Type B pancreatic cell (in vitro differentiated cells): ENCODE measurements at regions not wholly inside any gene's neighbourhood (a gene's known extent, or its start where the extent isn't known, plus 50 kb on each side); places are given as distances from the start of the nearest gene placed in this dataset.
A peak's percentile ranks its signal among the peaks of the same experiment; 100 is the strongest.
"Not testable (repeated sequence)": the region's sequence is repeated elsewhere in the genome, so short reads cannot be mapped to it uniquely, and the experiment has no call there.

ENCODE experiments used
- DNase-seq: peaks from one replicate; pipeline ENCODE4 v3.0.0; 2021; ENCODE audit warnings: mixed read lengths; ENCODE audit not compliant: unreplicated experiment; ENCODE audit errors: extremely low spot score
- H3K27ac Mint-ChIP-seq: 2 replicates; pipeline ENCODE4 v1.8.0; 2021; ENCODE audit warnings: mild to moderate bottlenecking, mixed read lengths
- H3K27me3 Mint-ChIP-seq: 2 replicates; pipeline ENCODE4 v1.8.0; 2021; ENCODE audit warnings: mixed read lengths
- H3K36me3 Mint-ChIP-seq: 2 replicates; pipeline ENCODE4 v1.8.0; 2021; ENCODE audit warnings: mixed read lengths
- H3K4me1 Mint-ChIP-seq: one replicate; pipeline ENCODE4 v1.8.0; 2021; ENCODE audit warnings: mixed read lengths; ENCODE audit not compliant: unreplicated experiment
- H3K4me3 Mint-ChIP-seq: 2 replicates; pipeline ENCODE4 v1.8.0; 2021; ENCODE audit warnings: mild to moderate bottlenecking, mixed read lengths
- H3K9me3 Mint-ChIP-seq: 2 replicates; pipeline ENCODE4 v1.8.0; 2021; ENCODE audit warnings: mixed read lengths
- TF ChIP-seq, protein P1 (sequence below): fragments of 200-600 bp; sonication (generic); conservative IDR thresholded peaks from 2 replicates; pipeline ENCODE4 v1.5.0; 2021; ENCODE audit warnings: antibody characterized with exemption, mild to moderate bottlenecking

- not testable (repeated sequence) for H3K4me1 Mint-ChIP-seq
Measured at GRCh38 chrX:91627194-91627593, 152.0 kb upstream of the PCDH11X start.

DNA sequence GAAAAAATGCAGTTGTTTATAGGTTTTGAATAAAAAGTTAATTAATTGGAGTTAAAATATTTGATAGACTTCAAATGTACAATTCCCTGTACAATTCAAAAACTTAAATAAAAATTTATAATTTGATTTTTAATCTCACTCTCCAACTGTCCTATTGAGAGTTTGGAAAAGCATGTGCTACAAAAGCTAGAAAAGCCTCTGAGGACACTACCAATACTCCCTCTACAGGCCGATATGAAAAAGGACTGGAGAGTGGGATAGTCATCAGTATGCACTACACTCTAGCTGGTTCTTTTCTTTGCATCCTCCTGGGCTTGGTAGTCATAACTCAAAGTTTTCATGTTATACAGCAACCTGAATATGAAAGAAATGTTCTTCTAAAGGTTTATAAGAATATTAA is 139.9 kb upstream of the PCDH11X start:
- H3K27ac Mint-ChIP-seq, H3K36me3 Mint-ChIP-seq, H3K9me3 Mint-ChIP-seq, H3K4me3 Mint-ChIP-seq, H3K27me3 Mint-ChIP-seq, DNase-seq, H3K4me1 Mint-ChIP-seq: not testable (repeated sequence)
- TF ChIP-seq, protein P1, sequence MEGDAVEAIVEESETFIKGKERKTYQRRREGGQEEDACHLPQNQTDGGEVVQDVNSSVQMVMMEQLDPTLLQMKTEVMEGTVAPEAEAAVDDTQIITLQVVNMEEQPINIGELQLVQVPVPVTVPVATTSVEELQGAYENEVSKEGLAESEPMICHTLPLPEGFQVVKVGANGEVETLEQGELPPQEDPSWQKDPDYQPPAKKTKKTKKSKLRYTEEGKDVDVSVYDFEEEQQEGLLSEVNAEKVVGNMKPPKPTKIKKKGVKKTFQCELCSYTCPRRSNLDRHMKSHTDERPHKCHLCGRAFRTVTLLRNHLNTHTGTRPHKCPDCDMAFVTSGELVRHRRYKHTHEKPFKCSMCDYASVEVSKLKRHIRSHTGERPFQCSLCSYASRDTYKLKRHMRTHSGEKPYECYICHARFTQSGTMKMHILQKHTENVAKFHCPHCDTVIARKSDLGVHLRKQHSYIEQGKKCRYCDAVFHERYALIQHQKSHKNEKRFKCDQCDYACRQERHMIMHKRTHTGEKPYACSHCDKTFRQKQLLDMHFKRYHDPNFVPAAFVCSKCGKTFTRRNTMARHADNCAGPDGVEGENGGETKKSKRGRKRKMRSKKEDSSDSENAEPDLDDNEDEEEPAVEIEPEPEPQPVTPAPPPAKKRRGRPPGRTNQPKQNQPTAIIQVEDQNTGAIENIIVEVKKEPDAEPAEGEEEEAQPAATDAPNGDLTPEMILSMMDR: peak; percentile 52

More at GRCh38 chrX:91627194-91627593, 152.0 kb upstream of the PCDH11X start:
- H3K27ac Mint-ChIP-seq, H3K4me3 Mint-ChIP-seq, H3K27me3 Mint-ChIP-seq, DNase-seq, H3K9me3 Mint-ChIP-seq, H3K36me3 Mint-ChIP-seq: not testable (repeated sequence)
